ENCODE measurements at regions not wholly inside any gene's neighbourhood (a gene's known extent, or its start where the extent isn't known, plus 50 kb on each side); places are given as distances from the start of the nearest gene placed in this dataset.

GRCh38 chr10:78687626-78688025, 381.1 kb upstream of the ZMIZ1 start:
- TF ChIP-seq MAX (IDR thresholded peaks at IDR 0.05) (no peak), ZBTB7A (IDR thresholded peaks at IDR 0.05; ENCODE audit: low read depth) (no peak)

Data from Ishikawa (cell line).